HG03108 (cell line): ENCODE measurements at regions not wholly inside any gene's neighbourhood (a gene's known extent, or its start where the extent isn't known, plus 50 kb on each side); places are given as distances from the start of the nearest gene placed in this dataset.

ENCODE experiments used
- ATAC-seq: cut with Tn5 transposase; IDR thresholded peaks from one replicate; pipeline ENCODE4 v1.9.1; 2021; ENCODE audit warnings: moderate library complexity; ENCODE audit not compliant: unreplicated experiment

DNA sequence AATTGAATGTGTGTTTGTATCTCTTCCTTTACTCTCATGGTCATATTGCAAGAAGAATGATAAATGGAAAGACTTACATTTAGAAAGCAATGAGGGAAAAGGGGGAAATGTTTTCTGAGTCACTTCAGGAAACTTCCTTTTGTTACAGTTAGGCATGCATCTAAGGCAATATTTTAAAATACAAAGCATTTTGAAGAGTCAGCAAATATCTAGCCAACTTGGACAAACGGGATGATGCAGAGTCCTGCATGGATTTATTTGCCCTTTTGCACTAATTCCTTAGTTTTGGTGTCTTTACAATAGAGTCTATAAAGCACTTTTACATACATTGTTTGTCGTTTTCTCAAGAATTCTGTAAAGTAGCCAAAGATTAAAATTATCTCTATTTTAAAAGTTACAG, 286.2 kb upstream of the UBE2E2 start:
- no peak for ATAC-seq

DNA sequence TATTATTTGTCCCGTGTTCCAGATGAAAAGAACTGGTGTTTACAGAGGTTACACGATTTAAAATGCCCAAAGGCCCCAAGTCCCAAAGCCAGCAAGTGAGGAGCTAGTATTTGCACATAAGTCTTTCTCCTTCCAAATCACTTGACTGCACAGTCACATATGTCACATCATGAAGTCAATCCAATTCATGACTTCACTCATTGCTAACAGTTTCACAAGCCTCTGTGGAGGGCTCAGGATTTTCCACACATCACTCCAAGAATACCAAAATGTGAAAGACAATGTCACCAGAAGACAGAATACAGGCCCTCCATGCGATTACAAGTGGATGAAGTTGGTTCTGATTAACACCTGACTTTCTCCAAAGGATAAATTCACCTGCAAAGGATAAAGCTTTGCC, 283.1 kb upstream of the UBE2E2 start:
- no peak for ATAC-seq

DNA sequence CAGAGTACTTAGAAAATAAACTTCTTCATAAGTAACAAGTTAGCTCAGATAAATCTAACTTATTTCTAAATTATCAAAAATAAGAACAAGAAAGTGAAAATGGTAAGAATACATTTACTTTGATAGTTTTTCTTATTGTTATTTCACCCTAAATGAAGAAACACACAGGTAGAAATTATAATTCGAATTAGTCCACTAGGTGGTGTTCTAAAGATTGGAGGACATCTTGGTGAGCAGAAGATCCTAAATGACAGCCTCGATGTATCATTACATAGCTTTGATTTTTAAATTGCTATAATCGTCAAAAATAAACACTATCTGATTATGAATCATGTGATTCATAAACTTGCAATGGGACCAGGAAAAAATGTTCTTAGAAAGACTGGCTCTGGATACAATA, 280.8 kb upstream of the UBE2E2 start:
- ATAC-seq: no peak

DNA sequence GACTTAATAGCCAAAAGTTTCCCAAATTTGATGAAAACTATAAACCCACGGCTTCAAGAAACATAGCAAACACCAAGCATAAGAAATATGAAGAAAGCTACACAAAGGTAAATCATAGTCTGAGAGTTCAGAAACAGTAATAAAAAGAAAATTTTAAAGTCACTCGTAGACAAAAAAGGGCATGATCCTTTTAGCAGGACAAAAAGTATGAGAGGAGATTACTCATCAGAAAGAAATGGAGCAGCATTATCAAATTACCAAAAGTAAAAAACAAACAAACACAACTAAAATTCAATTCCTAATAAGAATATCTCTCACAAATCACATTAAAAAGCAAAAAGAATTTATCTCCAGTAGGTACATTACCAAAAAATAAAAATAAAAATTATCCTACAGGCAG, 279.4 kb upstream of the UBE2E2 start:
- no peak for ATAC-seq

DNA sequence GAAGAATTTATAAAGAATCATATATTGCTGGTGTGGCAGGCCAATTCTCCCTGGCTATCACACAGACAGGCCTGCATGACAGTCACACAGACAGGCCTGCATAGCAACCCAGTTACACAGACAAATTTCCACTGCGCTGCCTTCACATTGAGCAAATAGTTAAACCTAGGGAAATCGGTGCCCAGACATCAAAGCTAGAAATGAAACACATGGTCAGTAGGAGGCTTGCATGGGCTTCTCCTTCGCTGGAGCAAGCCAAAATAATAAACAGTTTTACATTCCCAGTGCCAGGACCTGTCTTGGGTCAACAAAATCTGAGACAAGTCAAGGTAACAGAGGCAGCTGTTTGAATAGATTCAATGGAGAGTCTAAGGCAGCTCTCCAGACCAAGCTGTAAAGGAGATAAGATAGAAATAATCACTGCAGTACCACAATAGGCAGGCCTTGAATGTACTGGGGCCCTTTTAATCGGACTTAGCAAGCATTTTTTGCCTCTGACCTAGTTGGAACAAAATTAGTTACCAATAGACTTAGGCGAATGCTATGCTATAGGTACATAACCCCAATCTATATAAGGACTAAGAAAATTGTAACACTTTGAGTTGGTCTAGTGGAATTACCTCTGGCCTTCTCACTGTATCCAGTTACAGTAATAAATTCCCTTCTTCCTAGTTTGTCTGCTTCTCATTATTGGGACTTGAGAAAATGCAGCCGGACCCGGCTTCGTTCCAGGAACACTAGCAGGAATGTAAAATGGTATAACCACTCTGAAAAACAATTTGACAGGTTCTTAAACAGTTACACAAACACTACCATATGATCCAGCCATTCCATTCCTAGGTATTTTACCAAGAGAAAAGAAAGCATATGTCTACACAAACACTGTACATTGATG, 274.7 kb upstream of the UBE2E2 start:
- ATAC-seq: no peak

DNA sequence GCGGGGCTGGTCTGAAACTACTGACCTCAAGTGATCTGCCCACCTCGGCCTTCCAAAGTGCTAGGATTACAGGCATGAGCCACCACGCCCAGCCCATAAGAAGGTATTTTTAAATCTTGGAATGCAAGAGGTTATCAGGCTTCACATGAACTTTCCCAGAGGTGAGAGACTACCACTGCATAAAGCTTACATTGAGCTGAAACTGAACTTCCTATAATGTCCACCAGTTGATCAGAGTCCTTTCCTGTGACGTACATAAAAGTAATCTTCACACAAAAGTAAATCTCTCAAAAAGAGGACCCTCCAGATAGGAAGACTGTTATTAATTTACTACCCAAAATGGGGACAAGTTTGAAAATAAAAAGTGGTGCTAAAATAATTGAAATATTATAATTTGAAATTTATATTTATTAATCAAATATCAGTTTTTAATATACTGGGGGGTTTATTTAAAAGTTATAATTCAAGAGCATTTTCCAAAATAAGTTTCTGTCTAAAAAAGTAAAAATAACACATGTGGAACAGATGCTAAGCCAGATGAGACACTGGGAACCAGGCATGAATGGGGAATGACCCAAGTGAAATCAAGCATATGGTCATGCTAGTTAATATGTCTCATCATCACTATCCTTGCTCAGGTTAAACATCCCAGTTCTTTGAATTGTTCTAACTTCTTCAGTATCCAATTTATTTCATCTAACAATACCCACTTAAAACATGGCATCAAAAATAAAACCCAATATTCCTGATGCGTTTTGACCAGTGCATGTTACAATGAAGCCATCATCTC, 269.9 kb upstream of the UBE2E2 start:
- no peak for ATAC-seq

DNA sequence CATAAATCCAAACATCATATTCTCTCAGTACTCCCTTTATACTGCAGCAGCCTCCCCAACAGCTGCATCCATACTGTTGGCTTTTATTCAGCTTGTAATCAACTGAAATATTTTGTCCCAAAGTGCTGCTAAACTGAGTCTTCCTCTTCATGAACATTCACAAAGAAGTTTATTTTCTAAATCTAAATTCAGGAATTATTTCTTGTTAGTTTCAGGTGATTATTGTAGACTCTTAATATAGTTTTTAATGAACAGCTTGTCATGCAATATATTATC, 269.3 kb upstream of the UBE2E2 start:
- no peak for ATAC-seq

DNA sequence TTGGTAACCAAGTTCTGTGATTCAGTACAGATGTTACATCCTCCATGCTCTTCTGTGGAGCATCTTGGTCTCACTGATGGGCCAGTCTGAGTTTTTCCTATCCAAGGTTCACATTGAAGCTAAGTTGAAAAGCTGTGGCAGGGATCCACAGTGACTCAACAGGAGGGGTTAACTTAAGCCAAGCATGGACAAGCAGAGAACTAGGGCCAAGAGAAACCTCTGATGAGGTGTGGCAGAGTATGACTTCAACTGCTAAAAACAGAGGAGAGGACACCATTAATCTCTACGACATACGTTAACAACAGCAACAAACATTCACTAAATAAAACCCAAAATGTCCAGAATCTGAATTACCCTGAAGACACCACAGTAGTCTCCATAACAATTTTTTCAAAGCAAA, 268.1 kb upstream of the UBE2E2 start:
- ATAC-seq: no peak

DNA sequence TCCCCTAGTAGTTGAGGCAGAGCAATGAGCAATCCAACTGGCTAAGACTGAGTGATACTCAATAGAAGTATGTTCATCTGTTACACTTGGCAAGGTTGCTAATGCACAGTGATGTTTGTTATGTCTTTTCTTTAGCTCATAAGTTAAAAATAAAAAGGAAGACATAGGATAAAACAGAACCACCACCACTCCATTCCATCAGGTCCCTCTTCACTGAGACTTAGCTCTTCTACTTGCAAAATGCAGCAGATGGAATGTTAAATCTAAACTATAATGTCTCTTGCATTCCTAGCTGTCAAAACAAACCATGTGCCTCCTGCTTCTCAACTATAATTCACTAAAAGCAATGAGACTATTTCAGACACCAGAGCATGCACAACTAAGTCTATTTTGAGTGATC, 265.6 kb upstream of the UBE2E2 start:
- no peak for ATAC-seq

DNA sequence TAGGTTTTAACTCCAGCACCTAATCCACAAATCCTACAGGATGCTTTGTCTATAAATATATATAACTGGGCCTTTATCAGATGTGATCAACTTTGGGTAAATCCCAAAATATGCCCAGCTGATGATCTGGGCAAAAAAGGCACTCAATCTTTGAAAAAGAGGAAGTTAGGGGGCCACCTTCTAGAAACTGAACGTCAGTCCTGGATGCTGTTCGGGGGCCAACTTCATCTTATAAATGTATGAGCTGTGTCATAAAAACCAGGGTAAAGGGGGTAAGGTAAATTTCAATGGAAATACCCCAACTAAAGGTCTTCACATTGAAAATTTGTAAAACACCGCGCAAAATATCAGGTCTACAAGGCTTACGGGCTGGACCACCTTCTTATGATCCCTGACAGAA, 264.4 kb upstream of the UBE2E2 start:
- no peak for ATAC-seq

DNA sequence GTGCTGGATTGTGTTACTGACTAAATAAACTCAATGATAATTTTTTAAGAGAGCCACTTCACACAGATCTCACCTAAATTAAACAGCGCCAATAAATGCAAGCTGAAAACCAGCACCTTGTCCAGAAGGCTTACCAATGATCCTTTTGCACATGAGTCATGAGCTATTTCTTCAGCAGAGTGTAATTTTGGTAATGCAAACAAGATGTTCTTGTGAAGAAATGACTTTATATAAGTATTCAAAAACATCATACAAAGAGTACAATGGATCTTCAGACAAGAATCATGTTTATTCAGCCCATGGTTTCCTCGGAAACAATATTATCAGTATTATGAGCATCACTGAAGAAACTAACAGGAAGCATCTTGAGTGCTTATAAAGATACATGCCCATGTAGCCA, 263.8 kb upstream of the UBE2E2 start:
- ATAC-seq: no peak

DNA sequence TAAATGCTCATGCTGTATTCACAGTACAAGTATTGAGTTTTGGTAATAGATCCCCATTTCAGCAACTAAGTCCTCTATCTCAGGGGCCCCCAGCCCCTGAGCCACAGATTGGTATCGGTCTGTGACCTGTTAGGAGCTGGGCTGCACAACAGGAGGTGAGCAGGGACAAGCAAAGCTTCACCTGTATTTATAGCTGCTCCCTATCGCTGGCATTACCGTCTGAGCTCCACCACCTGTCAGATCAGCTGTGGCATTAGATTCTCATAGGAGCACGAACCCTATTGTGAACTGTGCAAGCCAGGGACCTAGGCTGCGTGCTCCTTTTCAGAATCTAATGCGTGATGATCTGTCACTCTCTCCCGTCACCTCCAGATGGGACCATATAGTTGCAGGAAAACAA, 262.8 kb upstream of the UBE2E2 start:
- ATAC-seq: no peak

DNA sequence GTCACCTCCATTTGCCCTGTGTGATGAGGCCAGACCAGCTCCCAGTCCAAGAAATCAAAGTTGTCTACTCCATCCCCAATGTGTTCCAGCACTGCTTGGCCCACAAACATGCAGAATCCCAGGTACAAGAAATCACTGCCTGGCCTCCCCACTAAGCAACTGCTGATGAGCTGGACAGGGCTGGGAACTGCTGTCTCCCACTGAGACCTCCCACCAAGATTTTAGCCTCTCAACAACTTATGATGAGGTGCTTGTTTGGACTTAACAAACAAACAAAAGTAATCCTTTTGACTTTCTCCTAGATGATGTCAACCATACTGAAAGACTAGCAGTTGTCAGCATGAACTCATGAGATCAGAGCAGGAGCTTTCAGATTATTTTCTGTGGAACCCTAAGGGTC, 260.1 kb upstream of the UBE2E2 start:
- no peak for ATAC-seq

DNA sequence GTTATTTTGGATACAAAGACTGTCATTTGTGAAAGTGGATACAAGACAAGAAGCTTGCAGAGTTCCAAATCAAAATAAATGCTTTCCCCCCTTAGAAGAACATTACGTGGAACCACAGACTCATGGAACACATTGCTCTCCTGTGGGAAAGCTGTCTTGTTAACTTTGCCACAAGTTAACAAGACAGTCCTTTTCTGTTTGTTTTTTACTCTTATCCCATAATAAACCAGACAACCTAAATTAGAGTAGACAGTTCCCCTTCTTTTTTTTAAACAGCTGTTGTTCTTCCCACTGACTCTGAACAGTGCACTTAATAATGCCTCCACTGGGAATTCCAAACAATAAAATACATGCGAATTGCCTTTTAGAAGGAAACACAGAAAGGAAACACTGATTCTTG, 255.3 kb upstream of the UBE2E2 start:
- no peak for ATAC-seq

DNA sequence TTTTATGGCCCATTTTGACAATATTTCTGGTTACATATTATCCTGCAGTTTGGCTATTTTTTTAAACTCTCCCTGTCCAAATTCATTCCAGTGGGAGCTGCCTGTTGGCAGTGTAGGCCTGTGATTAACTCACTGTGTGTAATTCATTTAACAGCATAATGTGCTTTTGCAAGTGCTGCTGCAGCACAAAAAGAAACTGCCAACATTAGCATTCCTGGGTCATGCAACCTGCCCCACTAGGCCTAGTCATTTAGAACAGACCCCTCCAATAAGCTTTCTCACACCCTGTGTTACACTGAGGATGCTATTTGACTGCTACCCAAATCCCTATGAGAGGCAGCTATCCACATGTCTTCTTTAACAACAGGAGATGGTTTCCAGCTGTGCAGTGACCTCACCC, 251.2 kb upstream of the UBE2E2 start:
- no peak for ATAC-seq

DNA sequence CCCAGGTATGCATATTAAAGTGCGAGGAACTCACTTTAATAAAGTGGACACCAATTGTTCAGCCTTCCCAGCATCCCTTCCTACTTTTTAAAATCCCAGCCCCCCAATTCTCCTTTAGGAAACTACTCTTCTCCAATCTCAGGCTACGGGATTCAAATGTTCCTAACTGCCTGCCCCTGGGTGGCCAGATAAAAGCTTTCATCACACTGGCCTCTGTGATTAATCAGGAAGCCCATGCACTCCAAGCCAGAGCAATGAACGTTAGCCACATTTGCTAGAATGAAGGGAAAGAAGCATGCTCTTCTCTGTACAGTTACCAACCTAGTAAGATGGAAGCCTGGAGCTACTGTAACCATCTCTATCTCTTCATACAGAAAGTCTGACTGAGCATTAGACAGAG, 250.3 kb upstream of the UBE2E2 start:
- no peak for ATAC-seq

DNA sequence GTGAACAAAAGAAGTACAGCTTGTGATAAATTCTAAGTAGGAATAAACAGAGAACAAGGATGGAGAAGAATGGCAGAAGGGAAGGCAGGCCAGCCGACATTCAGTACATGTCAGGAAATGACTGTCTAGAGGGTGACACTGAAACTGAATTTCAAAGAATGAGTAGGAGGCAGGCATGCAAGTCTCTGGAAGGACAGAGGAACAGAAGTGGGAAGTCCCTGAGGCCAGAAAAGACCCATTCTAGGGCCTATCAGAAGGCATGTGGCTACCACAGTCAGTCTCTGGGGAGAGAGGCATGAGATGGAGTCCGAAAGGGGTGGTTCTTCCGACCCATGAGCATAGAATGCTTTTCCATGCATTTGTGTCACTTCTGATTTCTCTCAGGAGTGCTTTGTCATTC, 243.5 kb upstream of the UBE2E2 start:
- ATAC-seq: peak; percentile 90

DNA sequence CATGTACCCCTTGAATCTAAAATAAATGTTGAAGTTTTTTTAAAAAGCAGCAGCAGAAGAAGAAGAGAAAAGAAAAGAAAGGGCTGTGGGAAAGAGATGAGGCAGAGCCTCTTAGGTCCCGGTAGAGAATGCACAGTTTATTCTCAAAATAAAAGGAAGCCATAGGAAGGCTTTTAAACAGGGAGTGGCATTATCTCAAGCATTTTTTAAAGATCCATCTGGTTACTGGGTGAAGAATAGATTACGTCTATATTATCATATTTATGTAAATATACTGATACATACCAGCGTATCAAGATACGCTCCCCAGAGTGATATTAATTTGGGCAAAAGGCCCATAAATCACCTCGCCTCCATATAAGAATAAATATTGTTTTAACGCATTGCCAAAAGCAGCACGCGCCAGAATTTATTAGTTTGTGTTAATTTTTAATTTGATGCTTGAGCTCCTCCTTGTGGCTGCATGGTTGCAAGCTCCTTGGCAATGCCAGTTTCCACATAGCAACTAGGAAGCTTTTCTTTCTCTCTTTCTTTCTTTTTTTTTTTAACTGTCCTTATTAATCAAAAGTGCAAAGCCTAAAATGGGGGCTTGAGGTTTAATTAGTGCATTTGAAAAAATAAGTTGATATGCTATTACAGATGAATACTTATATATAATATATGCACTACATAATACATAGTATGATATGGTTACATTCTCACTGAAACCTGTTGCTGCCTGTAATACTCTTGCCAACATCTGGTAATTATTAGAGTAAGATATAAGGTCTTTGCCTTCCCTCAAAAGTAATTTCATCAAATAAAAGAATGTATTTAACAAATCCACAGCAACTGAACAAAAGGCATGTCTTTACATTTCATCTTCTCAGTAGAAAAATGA, 242.8 kb upstream of the UBE2E2 start:
- no peak for ATAC-seq

DNA sequence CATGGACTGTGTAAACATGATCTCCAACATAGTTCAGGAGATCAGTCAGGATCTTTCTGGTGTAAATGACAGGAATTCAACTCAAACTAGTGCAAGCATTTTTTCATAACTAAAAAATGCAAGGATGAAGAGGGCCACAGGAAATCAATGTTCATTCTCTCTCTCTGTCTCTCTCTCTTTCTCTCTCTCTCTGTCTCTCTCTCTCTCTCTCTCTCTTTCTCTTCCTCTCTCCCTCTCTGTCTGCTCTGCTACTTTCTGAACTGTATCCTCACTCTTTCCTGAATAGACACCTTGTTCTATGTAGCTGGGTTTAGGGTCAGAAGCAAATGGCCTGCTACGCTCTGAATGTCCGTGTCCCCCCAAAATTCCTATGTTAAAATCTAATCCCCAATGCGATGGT, 240.9 kb upstream of the UBE2E2 start:
- ATAC-seq: no peak

DNA sequence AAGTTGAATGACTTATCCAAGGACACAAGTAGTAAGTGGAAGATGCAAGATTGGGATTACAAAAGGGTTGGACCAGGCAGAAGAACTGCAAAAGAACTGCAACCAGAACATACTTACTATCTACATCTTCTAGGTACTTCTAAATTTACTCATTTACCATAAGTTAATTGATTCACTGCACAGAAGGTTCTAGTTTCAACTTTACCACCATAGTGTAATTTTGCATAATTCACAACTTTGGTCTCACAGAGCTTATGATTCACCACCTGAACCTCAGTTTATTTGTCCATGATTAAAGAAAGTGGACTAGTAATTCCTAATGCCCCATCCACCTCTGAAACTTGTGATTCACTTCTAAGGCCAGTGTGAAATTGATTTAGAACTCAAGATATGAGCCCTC, 236.8 kb upstream of the UBE2E2 start:
- ATAC-seq: no peak

DNA sequence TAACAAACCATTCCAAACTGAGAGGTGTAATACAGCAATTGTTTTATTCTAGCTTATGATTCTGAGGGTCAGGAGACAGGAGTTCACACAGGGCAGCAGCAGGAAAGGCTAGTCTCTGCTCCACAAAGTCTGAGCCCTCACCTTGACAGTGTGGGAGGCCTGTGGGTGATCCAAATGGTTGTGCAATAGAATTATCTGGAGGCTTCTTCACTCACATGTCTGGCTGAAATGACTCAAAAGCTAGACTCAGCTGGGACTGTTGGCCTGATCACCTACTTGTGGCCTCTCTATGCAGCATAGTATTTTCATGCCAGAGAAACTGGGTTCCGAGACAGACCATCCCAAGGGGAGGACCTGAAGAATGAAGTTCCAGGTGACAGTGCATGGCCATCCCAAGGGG, 233.9 kb upstream of the UBE2E2 start:
- no peak for ATAC-seq

DNA sequence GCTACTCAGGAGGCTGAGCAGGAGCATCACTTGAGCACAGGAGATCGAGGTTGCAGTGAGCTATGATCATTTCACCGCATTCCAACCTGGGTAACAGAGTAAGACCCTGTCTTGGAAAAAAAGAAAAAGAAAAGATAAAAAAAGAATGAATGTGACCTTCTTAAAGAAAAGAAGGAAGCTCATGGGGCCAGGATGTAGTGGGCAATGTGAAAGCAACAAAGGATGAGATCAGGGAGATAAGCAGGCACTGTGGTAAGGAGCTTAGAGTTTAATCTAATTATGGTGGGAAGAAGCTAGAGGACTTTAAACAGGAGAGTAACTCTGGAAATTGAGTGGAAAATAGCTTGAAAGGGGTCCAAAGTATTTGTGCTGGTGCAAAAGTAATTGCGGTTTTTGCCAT, 231.6 kb upstream of the UBE2E2 start:
- no peak for ATAC-seq
